Esophagus squamous epithelium (tissue), 5 donors: ENCODE measurements at regions not wholly inside any gene's neighbourhood (a gene's known extent, or its start where the extent isn't known, plus 50 kb on each side); places are given as distances from the start of the nearest gene placed in this dataset.

Experiments
- DNase-seq: peaks from one replicate; lab custom pipeline; 2025; lab: John Stamatoyannopoulos, UW
- H3K27ac ChIP-seq, 4 donors: fragments of 200-600 bp; sonication (generic); one replicate each; pipeline ENCODE4 v1.5.1; 2016 to 2019; ENCODE audit warnings: mild to moderate bottlenecking in 1 of 4
- H3K27me3 ChIP-seq, 4 donors: fragments of 200-600 bp; sonication (generic); 1 replicate in 3 of 4; 2 replicates in 1 of 4; pipeline versions ENCODE4 v1.5.1 to v1.6.0; 2017 to 2021; ENCODE audit warnings: antibody characterized with exemption in 1 of 4
- H3K36me3 ChIP-seq, 3 donors: fragments of 200-600 bp; sonication (generic); one replicate each; pipeline ENCODE4 v1.5.1; 2016 to 2019
- H3K4me1 ChIP-seq, 3 donors: fragments of 200-600 bp; sonication (generic); one replicate each; pipeline ENCODE4 v1.5.1; 2017 to 2019
- H3K4me3 ChIP-seq, 4 donors: fragments of 200-600 bp; sonication (generic); 1 replicate in 3 of 4; 2 replicates in 1 of 4; pipeline ENCODE4 v1.5.1; 2016 to 2019; ENCODE audit warnings: mild to moderate bottlenecking in 2 of 4, moderate library complexity in 1 of 4
- H3K9me3 ChIP-seq, 3 donors: fragments of 200-600 bp; sonication (generic); one replicate each; pipeline ENCODE4 v1.5.1; 2016 to 2019
- CTCF ChIP-seq, 6 experiments: fragments of 450-650 bp in 4 of 6; fragments of 200-600 bp in 2 of 6; sonication (generic) in 2 of 6; IDR thresholded peaks; one replicate each; pipeline ENCODE4 v1.5.1; 2016 to 2019; ENCODE audit warnings: antibody characterized with exemption in 6 of 6, mild to moderate bottlenecking in 4 of 6, moderate library complexity in 4 of 6
- POLR2A ChIP-seq, 4 donors: fragments of 450-650 bp; IDR thresholded peaks; one replicate each; pipeline ENCODE4 v1.6.1; 2017; ENCODE audit warnings: antibody characterized with exemption in 4 of 4, mild to moderate bottlenecking in 4 of 4, moderate library complexity in 3 of 4
- WGBS, 2 donors: methylation state at CpG; one replicate each; pipeline ENCODE4 v1.1.5; 2018; 5-methylcytosine and 5-hydroxymethylcytosine counted together
- intact Hi-C: fragments of 100-400 bp; cut with DNase I; formaldehyde crosslinking; loops from one replicate; pipeline ENCODE4 v1.15.0; 2022
- donor health status: DM: yes; HTN: yes; CAD: no.

DNA sequence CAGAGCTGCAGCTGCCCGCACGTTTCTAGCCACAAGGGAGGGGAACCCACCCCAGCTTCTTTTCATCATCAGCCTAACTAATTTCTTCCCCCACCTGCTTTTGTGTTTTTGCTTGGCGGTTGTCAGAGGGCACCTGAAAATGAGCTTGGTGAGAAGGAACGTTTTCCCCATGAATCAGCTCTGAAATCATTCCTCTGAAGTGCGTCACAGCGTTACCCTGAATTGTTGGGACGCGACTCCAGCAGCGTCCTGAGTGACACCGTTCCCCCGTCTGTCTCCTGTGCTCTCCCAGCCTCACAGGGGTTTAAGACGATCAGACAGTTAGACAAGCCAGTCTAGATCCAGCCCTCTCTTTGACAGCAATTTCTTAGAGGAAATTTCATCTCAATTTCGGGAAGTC lies 722.9 kb upstream of the EEF2KMT start:
- no peak for DNase-seq
- no peak overlapping the region for H3K27ac ChIP-seq
- intact Hi-C loops, result no loop called here
- no peaks in the 10 kb centered on the region for H3K36me3 ChIP-seq
- no peak overlapping the region for H3K4me3 ChIP-seq
- 51 to 68% methylated on average over 12 to 13 of the region's 13 CpGs for WGBS, 2 donors
- no peaks in the 10 kb centered on the region for H3K9me3 ChIP-seq
- H3K27me3 ChIP-seq, result no peaks in the 10 kb centered on the region
- H3K4me1 ChIP-seq, result no peaks in the 10 kb centered on the region
- no peak for TF ChIP-seq POLR2A (IDR thresholded peaks at IDR 0.05)
- TF ChIP-seq CTCF (IDR thresholded peaks at IDR 0.05), result no peak

GRCh38 chr16:5815570-5816237 lies 718.1 kb upstream of the EEF2KMT start:
- Histone ChIP-seq H3K36me3 (no peaks in the 10 kb centered on the region), H3K4me1 (no peaks in the 10 kb centered on the region), H3K9me3 (no peaks in the 10 kb centered on the region), H3K4me3 (no peak overlapping the region), H3K27me3 (no peaks in the 10 kb centered on the region), H3K27ac (no peak overlapping the region)
- no peak for DNase-seq
- intact Hi-C loops, result no loop called here
- WGBS, 2 donors, result 73 to 77% methylated on average over 4 to 6 of the region's 6 CpGs
- TF ChIP-seq CTCF (IDR thresholded peaks at IDR 0.05) (no peak), POLR2A (IDR thresholded peaks at IDR 0.05) (no peak)

GRCh38 chr16:5801396-5801795 lies 703.8 kb upstream of the EEF2KMT start:
- DNase-seq, result no peak
- WGBS, 2 donors, result 87 to 88% methylated on average over 8 of the region's 8 CpGs
- TF ChIP-seq POLR2A (IDR thresholded peaks at IDR 0.05) (no peak), CTCF (IDR thresholded peaks at IDR 0.05) (no peak)
- no peaks in the 10 kb centered on the region for H3K4me1 ChIP-seq
- no peaks in the 10 kb centered on the region for H3K36me3 ChIP-seq
- no peak overlapping the region for H3K27ac ChIP-seq
- H3K9me3 ChIP-seq, result peaks cover 0 to 4% (median 0%) of the 10 kb centered on the region in 3 donors
- no peaks in the 10 kb centered on the region for H3K27me3 ChIP-seq
- intact Hi-C loops, result no loop called here
- no peak overlapping the region for H3K4me3 ChIP-seq

DNA sequence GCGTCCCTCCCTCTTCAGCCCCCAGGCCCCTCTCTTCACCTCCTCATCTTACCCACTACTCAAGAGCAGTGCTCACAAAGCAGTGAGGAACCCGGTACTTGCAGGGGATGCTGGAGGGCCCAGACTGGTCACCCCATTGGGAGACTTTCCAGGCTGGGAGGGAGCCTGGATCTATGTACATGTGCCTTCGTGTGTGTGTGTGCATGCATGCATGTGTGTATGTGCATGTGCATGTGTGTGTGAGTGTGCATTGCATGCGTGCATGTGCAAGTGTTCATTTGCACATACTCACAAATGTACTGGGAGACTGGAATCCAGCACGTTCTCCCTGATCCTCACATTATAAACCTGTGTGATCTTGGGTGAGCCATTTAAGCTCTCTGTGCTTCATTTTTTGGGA lies 696.0 kb upstream of the EEF2KMT start:
- Histone ChIP-seq H3K4me3 (no peak overlapping the region), H3K36me3 (no peaks in the 10 kb centered on the region), H3K9me3 (no peaks in the 10 kb centered on the region), H3K27ac (no peak overlapping the region), H3K27me3 (no peaks in the 10 kb centered on the region), H3K4me1 (no peaks in the 10 kb centered on the region)
- intact Hi-C loops, result no loop called here
- TF ChIP-seq CTCF (IDR thresholded peaks at IDR 0.05), result no peak
- no peak for TF ChIP-seq POLR2A (IDR thresholded peaks at IDR 0.05)
- DNase-seq, result no peak
- 38 to 96% methylated on average over 2 to 3 of the region's 5 CpGs for WGBS, 2 donors

GRCh38 chr16:5791011-5791657 lies 693.5 kb upstream of the EEF2KMT start:
- no peak for TF ChIP-seq POLR2A (IDR thresholded peaks at IDR 0.05)
- Histone ChIP-seq H3K9me3 (no peaks in the 10 kb centered on the region), H3K27ac (no peak overlapping the region), H3K4me3 (no peak overlapping the region), H3K36me3 (no peaks in the 10 kb centered on the region), H3K4me1 (no peaks in the 10 kb centered on the region), H3K27me3 (no peaks in the 10 kb centered on the region)
- WGBS, 2 donors, result 24 to 43% methylated on average over 7 to 8 of the region's 8 CpGs
- intact Hi-C loops, result no loop called here
- no peak for DNase-seq
